GM04503 (cell line): ENCODE measurements at regions not wholly inside any gene's neighbourhood (a gene's known extent, or its start where the extent isn't known, plus 50 kb on each side); places are given as distances from the start of the nearest gene placed in this dataset.

Source experiments
- DNase-seq: peaks from one replicate; pipeline ENCODE4 v3.0.0-alpha.2; 2012; ENCODE audit warnings: low read depth

DNA sequence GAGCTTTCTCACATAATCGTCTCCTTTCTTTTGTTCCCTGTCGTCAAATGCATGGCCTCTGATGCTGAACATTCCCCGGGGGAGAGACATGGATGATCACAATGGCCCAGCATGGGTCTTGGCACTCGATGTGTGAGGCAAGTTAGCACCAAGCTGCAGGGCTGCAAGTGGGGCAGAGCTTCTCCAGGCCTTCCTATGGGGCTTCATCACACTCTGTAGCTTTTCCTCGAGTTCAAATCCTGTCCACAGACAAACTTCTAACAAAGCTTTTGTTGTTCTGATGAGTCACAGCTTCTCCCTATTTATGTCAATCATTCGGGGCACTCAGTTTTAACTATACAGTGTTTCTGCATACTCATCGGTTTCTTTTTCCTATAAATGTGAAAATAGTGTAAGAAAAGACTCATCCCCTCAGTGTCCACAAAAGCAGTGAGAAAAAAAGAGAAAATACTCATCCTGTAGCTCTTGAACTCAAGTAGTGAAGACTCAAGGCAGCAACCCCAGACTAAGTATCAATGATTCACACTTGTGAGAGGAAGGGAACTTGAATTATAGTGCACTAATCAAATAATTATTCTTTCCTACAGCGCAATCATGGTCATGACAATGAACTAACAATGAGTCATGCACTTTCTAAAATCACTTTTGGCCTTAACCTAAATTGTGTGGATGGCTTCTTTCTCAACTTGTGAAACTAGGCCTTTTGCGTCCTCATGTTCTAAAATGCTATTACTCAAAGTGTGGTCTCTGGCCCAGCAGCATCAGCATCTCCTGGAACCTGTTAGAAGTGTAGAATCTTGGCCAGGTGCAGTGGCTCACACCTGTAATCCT, 68.4 kb upstream of the NOX3 start:
- DNase-seq, result peak; percentile 64

DNA sequence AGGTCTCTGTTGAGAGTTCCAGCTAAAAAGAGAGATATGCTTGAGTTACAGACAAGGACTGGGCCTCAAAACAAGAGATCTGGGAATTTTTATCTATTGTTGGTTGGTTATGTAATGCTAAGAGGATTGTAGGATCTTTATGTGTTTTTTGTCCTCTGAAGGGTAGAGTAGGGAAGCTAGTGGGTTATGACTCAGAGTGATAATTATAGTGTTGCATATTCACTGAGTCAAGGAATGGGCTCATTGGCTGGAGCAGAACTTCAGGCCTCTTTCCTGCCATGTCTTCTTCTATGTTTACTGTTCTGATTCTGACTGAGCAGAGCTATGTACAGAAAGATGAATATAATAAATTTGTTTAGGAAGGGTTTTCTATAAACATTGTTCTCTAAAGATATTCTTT, 66.1 kb upstream of the NOX3 start:
- no peak for DNase-seq

DNA sequence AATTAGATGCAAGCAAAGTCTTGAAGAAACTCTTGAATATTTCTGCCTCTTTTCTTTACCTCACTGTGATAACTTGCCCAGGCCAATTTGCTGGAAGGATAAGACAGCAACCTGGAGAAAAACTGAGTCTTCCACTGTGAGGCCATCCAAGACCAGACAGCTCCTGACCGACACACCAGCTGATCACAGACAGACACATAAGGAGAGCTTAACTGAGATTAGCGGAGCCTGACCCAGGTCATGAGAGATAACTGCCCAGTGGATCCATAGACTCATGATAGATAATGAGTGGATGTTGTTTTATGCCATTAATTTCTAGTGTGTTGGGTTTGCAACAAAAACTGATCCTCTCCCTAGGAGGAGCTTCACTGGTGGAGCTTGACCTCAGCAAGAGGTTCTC, 64.4 kb upstream of the NOX3 start:
- no peak for DNase-seq

DNA sequence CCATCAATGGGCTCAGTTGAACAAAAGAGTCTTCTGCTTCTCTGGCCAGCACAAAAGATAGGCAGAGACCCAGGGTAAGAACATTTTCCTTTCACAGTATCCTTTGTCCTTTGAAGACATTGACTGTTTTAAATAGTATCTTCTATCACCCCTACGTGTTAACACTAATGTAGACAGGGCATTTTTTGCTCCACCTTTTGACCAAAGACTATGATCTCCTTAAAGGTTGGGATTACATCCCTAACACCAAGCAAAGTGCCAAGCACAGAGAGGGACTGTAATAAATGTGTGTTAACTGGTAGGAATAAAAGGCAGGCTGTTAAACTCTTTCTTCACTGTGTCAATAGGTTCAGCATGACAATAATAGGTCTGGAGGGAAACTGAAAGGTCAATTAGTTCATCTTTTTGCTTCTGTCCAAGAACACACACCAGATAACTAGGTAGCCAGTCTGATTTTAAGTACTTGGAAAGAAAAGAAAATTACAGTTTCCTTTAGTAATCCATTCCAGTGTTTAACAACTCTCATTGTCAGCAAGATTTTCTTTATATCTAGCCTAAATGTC, 63.6 kb upstream of the NOX3 start:
- no peak for DNase-seq

DNA sequence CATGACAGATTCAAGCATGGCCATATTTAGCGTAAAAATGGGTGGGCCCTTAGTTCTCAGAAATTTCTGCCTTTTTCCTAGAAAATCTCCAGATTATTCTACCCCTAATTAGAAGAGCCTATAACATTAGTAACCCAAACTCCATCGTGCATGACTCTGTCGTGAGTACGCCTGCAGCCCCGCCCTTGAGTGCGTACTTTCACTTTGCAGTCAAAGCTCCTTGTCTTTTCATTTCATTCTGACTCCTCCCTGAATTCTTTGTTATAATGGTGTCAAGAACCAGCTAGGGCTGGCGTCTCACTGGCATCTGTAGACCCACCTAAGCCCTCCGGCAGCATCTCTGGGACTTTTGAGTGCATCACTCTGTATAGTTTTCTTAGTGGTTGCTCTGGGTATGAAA, 61.7 kb upstream of the NOX3 start:
- no peak for DNase-seq

DNA sequence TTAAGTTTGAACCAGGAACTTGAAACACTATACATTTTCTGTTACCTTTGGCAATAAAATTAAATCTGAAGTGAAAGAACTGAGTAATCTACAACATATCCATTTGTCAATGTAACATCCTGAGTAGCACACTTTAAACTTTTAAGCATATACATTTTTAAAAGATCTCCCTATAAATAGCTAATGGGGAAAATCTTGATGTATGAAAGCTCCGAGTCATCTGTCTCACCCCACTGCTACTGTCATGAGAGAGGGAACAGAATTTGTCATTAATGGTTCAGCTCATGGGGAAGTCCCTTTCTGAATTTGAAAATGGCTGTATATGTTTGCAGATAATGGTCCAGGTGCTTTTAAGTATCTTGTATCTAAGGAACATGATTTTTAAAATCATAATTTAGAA, 55.2 kb upstream of the NOX3 start:
- no peak for DNase-seq

DNA sequence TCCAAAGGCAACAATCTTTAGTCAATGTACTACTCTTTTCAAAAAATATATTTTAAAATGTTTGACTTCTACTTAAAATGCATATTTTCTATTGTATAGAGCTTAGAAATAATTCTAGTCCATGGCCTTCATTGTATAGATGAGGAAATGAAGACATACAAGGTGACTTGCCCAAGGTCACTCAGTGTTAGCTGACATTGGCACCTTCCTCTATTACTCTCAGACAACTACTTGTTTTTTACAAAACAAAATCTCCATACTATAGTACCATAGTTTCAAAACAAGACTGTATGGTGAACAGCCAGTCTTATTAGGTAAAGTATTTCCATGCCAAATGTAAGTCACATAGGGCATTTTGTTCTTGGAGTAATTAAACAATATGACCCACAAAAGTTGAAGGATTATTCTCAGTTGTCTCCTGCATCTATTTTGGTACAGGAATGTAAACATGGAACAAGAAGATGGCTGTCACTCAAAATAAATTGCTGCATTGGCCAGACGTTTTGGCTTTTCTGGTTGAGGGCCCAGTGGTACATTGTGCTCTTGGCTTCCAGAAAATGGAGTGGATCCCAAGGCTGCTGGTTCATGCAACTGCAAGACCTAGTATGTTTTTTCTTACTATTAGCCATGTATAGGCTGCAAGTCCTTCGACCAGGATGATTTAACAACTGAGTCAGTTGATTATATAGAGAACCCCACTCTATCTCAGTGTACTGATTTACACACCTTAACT, 54.3 kb upstream of the NOX3 start:
- DNase-seq, result no peak

DNA sequence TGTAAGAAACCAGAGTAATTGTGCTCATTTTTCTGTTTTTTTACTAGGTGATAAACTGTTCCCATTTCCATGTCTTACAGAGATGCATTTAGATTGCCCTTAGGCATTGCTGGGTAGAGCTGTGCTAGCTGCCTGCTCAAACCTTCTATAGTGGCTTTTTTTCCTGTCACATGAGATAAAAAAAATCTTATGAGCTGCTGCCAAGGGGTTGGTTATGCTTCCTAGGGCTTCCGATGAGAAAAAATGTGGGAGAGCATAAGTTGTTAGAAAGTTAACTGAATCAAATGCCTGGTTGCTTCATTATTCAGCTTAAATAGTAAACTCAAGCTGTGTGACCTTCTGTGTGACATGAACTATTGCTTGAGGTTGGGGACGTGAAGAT, 50.0 kb upstream of the NOX3 start:
- no peak for DNase-seq
